WTC11 (cell line): ENCODE measurements at regions not wholly inside any gene's neighbourhood (a gene's known extent, or its start where the extent isn't known, plus 50 kb on each side); places are given as distances from the start of the nearest gene placed in this dataset.

Experiments used
- ATAC-seq: fragments of 200-7000 bp; cut with Tn5 transposase; 2 replicates; pipeline ENCODE4 v1.10.0; 2021; ENCODE audit warnings: mild to moderate bottlenecking, moderate library complexity
- CTCF ChIA-PET: fragments of 300-600 bp; sonication (Branson Sonifier 250); formaldehyde crosslinking; loops from one replicate; lab custom pipeline; 2021; ENCODE audit warnings: antibody characterized with exemption; lab: Charles Lee
- POLR2A ChIA-PET: fragments of 350-600 bp; sonication (Branson Sonifier 250); formaldehyde crosslinking; loops from one replicate; lab custom pipeline; 2021; ENCODE audit warnings: antibody characterized with exemption; lab: Charles Lee
- DNase-seq: peaks from one replicate; pipeline ENCODE4 v3.0.0; 2021; ENCODE audit warnings: low spot score
- H3K27ac Mint-ChIP-seq: 2 replicates; pipeline ENCODE4 v1.8.0; 2021; ENCODE audit warnings: mixed read lengths
- H3K27me3 Mint-ChIP-seq: 2 replicates; pipeline ENCODE4 v1.8.0; 2021; ENCODE audit warnings: low read depth, mild to moderate bottlenecking, moderate library complexity, mixed read lengths
- H3K36me3 Mint-ChIP-seq: 2 replicates; pipeline ENCODE4 v1.8.0; 2021; ENCODE audit warnings: mixed read lengths
- H3K4me1 Mint-ChIP-seq: 2 replicates; pipeline ENCODE4 v1.8.0; 2022; ENCODE audit warnings: mixed read lengths
- H3K4me3 Mint-ChIP-seq: 2 replicates; pipeline ENCODE4 v1.8.0; 2021; ENCODE audit warnings: mild to moderate bottlenecking, moderate library complexity, mixed read lengths
- H3K9me3 Mint-ChIP-seq: 2 replicates; pipeline ENCODE4 v1.8.0; 2021; ENCODE audit warnings: mixed read lengths
- AFF4 ChIP-seq: sonication (generic); formaldehyde crosslinking; IDR thresholded peaks from 2 replicates; pipeline ENCODE4 v1.8.1; 2023; ENCODE audit warnings: mild to moderate bottlenecking, missing genetic modification reagents, borderline replicate concordance
- ATF1 ChIP-seq: sonication (generic); formaldehyde crosslinking; IDR thresholded peaks from 2 replicates; pipeline ENCODE4 v1.8.1; 2023; ENCODE audit warnings: mild to moderate bottlenecking, moderate library complexity, missing genetic modification reagents
- CTCF ChIP-seq: fragments of 200-600 bp; IDR thresholded peaks from 2 replicates; pipeline ENCODE4 v1.8.0; 2022; ENCODE audit warnings: antibody characterized with exemption
- E2F5 ChIP-seq: sonication (generic); formaldehyde crosslinking; IDR thresholded peaks from 2 replicates; pipeline ENCODE4 v1.8.1; 2022; ENCODE audit warnings: mild to moderate bottlenecking, moderate library complexity, missing genetic modification reagents
- EMX1 ChIP-seq: fragments of 250-450 bp; sonication (Bioruptor Pico); IDR thresholded peaks from 2 replicates; pipeline ENCODE4 v1.8.0; 2021; ENCODE audit warnings: mild to moderate bottlenecking
- GTF2I ChIP-seq: fragments of 250-450 bp; sonication (Bioruptor Pico); conservative IDR thresholded peaks from 2 replicates; pipeline ENCODE4 v1.4.0; 2021; ENCODE audit warnings: mild to moderate bottlenecking
- JAZF1 ChIP-seq: fragments of 250-450 bp; sonication (Bioruptor Pico); IDR thresholded peaks from 2 replicates; pipeline ENCODE4 v1.9.0; 2021; ENCODE audit warnings: moderate library complexity, mild to moderate bottlenecking, inconsistent platforms
- NFATC4 ChIP-seq: fragments of 250-450 bp; sonication (Bioruptor Pico); IDR thresholded peaks from 2 replicates; pipeline ENCODE4 v1.9.0; 2021; ENCODE audit warnings: mild to moderate bottlenecking
- NFE2L1 ChIP-seq: sonication (generic); formaldehyde crosslinking; IDR thresholded peaks from 2 replicates; pipeline ENCODE4 v1.8.1; 2023; ENCODE audit warnings: missing genetic modification reagents
- PRRX2 ChIP-seq: fragments of 250-450 bp; sonication (Bioruptor Pico); IDR thresholded peaks from 2 replicates; pipeline ENCODE4 v1.8.0; 2021; ENCODE audit warnings: mild to moderate bottlenecking
- ZMAT4 ChIP-seq: fragments of 250-450 bp; sonication (Bioruptor Pico); IDR thresholded peaks from 2 replicates; pipeline ENCODE4 v1.9.0; 2021; ENCODE audit warnings: mild to moderate bottlenecking
- ZNF317 ChIP-seq: sonication (generic); formaldehyde crosslinking; IDR thresholded peaks from 2 replicates; pipeline ENCODE4 v1.8.1; 2023; ENCODE audit warnings: low read depth, mild to moderate bottlenecking, moderate library complexity, missing genetic modification reagents, borderline replicate concordance
- ZNF396 ChIP-seq: fragments of 250-450 bp; sonication (Bioruptor Pico); IDR thresholded peaks from 2 replicates; pipeline ENCODE4 v1.8.0; 2021; ENCODE audit warnings: mild to moderate bottlenecking, moderate library complexity, borderline replicate concordance
- ZNF671 ChIP-seq: fragments of 250-450 bp; sonication (Bioruptor Pico); IDR thresholded peaks from 2 replicates; pipeline ENCODE4 v1.8.0; 2021; ENCODE audit warnings: mild to moderate bottlenecking
- TF ChIP-seq, protein P1 (sequence below): fragments of 250-450 bp; sonication (Bioruptor Pico); IDR thresholded peaks from 2 replicates; pipeline ENCODE4 v1.8.0; 2021; ENCODE audit warnings: mild to moderate bottlenecking
- TF ChIP-seq, protein P2 (sequence below): sonication (generic); formaldehyde crosslinking; IDR thresholded peaks from 2 replicates; pipeline ENCODE4 v1.8.0; 2023; ENCODE audit warnings: missing genetic modification reagents, mild to moderate bottlenecking, borderline replicate concordance

GRCh38 chr11:15627560-15627959 lies 512.8 kb downstream of the INSC start (continued):
- TF ChIP-seq AFF4 (CRISPR knock-in tag) (no peak), E2F5 (CRISPR knock-in tag) (no peak), ATF1 (CRISPR knock-in tag) (no peak)
- TF ChIP-seq, protein P1, sequence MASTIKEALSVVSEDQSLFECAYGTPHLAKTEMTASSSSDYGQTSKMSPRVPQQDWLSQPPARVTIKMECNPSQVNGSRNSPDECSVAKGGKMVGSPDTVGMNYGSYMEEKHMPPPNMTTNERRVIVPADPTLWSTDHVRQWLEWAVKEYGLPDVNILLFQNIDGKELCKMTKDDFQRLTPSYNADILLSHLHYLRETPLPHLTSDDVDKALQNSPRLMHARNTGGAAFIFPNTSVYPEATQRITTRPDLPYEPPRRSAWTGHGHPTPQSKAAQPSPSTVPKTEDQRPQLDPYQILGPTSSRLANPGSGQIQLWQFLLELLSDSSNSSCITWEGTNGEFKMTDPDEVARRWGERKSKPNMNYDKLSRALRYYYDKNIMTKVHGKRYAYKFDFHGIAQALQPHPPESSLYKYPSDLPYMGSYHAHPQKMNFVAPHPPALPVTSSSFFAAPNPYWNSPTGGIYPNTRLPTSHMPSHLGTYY (CRISPR knock-in tag) = no peak
- TF ChIP-seq, all 79 proteins: peak for 0

DNA sequence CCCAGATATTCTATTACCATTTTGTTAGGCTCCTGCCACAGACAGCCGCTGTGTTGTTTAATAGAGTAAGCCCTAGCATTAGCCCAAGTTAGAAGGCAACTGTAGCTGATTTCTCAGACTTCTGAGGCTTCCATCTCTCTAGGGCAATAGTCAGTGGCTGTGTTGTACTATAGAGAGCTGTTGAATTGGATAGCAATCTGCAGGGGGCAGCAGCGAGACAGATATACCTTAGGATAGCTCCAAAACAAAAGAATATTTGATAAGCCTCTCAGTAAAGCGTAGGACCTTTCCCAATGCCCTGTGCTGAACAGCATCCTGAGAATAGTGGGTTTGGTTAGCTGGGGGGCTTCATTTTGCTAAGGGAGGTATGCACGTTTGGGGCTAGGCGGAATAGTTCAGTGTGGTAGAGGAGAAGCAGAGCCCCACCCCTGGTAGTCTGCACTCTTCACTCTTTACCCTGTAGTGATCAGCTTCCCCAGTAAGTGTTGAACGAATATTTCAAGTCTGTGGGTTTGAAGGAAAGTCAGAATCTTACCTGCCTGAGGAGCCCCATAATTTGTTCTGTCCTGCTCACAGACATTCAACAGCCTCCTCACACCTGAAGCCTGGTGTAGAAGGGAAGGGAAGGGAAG lies 515.1 kb downstream of the INSC start:
- Mint-ChIP-seq H3K36me3 (no peaks in the 10 kb centered on the region), H3K4me3 (no peak overlapping the region), H3K27me3 (peaks cover 3% of the 10 kb centered on the region; the same call in 1 of the 2 replicates), H3K9me3 (no peaks in the 10 kb centered on the region), H3K4me1 (peaks cover 13% of the 10 kb centered on the region), H3K27ac (no peak overlapping the region)
- no peak for TF ChIP-seq EMX1 (CRISPR knock-in tag)
- peak; percentile 33 for TF ChIP-seq CTCF
- ATAC-seq (peak; percentile 98), DNase-seq (peak; percentile 74)
- ChIA-PET POLR2A (no interaction called here), CTCF (interaction anchor here (0.6 to 2.6 kb wide), 31 partner anchors 9 to 984 kb away, joined by 3 to 18 read pairs (median 5); no protein-coding TSS in a partner anchor)

- CTCF ChIA-PET = interaction anchor here (2.6 kb wide), 2 partner anchors 11 to 19 kb away, joined by 8 to 15 read pairs; no protein-coding TSS in a partner anchor
- peaks cover 5% of the 10 kb centered on the region; the same call in 1 of the 2 replicates for H3K36me3 Mint-ChIP-seq
- ATAC-seq = no peak
- no peak for DNase-seq
- H3K27ac Mint-ChIP-seq = no peak overlapping the region
- POLR2A ChIA-PET = no interaction called here
- peaks cover 13% of the 10 kb centered on the region for H3K4me1 Mint-ChIP-seq
- H3K27me3 Mint-ChIP-seq = peaks cover 3% of the 10 kb centered on the region
- no peak for TF ChIP-seq ZMAT4 (CRISPR knock-in tag)
- no peak for TF ChIP-seq ZNF671 (CRISPR knock-in tag)
- no peak for TF ChIP-seq NFATC4 (CRISPR knock-in tag)
- no peak for TF ChIP-seq ZNF396 (CRISPR knock-in tag)
- no peak for TF ChIP-seq ZNF317 (CRISPR knock-in tag)
- TF ChIP-seq GTF2I (CRISPR knock-in tag) = no peak
- no peak for TF ChIP-seq NFE2L1 (CRISPR knock-in tag)
- no peak for TF ChIP-seq JAZF1 (CRISPR knock-in tag)
- no peak for TF ChIP-seq PRRX2 (CRISPR knock-in tag)
- TF ChIP-seq, protein P2, sequence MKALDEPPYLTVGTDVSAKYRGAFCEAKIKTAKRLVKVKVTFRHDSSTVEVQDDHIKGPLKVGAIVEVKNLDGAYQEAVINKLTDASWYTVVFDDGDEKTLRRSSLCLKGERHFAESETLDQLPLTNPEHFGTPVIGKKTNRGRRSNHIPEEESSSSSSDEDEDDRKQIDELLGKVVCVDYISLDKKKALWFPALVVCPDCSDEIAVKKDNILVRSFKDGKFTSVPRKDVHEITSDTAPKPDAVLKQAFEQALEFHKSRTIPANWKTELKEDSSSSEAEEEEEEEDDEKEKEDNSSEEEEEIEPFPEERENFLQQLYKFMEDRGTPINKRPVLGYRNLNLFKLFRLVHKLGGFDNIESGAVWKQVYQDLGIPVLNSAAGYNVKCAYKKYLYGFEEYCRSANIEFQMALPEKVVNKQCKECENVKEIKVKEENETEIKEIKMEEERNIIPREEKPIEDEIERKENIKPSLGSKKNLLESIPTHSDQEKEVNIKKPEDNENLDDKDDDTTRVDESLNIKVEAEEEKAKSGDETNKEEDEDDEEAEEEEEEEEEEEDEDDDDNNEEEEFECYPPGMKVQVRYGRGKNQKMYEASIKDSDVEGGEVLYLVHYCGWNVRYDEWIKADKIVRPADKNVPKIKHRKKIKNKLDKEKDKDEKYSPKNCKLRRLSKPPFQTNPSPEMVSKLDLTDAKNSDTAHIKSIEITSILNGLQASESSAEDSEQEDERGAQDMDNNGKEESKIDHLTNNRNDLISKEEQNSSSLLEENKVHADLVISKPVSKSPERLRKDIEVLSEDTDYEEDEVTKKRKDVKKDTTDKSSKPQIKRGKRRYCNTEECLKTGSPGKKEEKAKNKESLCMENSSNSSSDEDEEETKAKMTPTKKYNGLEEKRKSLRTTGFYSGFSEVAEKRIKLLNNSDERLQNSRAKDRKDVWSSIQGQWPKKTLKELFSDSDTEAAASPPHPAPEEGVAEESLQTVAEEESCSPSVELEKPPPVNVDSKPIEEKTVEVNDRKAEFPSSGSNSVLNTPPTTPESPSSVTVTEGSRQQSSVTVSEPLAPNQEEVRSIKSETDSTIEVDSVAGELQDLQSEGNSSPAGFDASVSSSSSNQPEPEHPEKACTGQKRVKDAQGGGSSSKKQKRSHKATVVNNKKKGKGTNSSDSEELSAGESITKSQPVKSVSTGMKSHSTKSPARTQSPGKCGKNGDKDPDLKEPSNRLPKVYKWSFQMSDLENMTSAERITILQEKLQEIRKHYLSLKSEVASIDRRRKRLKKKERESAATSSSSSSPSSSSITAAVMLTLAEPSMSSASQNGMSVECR (CRISPR knock-in tag) = no peak
- TF ChIP-seq, all 79 proteins: peak for 0
- Mint-ChIP-seq H3K9me3 (peaks cover 9% of the 10 kb centered on the region), H3K4me3 (no peak overlapping the region)
Measured at GRCh38 chr11:15630896-15631295, 516.2 kb downstream of the INSC start.
